AG10803 (cell line): ENCODE measurements at regions not wholly inside any gene's neighbourhood (a gene's known extent, or its start where the extent isn't known, plus 50 kb on each side); places are given as distances from the start of the nearest gene placed in this dataset.
"Not testable (repeated sequence)": the region's sequence is repeated elsewhere in the genome, so short reads cannot be mapped to it uniquely, and the experiment has no call there.

Experiments
- DNase-seq: peaks from one replicate; pipeline ENCODE4 v3.0.0; 2010; ENCODE audit warnings: low read depth
- H3K4me3 ChIP-seq: 2 replicates; pipeline ENCODE4 v1.5.1; 2011; ENCODE audit warnings: mild to moderate bottlenecking, low read length, control low read depth
- CTCF ChIP-seq: conservative IDR thresholded peaks from 2 replicates; pipeline ENCODE4 v1.5.1; 2011; ENCODE audit warnings: mild to moderate bottlenecking, low read length, control low read depth, inconsistent platforms

GRCh38 chr6:28607990-28608389, 82.3 kb downstream of the GPX5 start:
- no peak overlapping the region for H3K4me3 ChIP-seq
- no peak for TF ChIP-seq CTCF
- DNase-seq, result no peak

DNA sequence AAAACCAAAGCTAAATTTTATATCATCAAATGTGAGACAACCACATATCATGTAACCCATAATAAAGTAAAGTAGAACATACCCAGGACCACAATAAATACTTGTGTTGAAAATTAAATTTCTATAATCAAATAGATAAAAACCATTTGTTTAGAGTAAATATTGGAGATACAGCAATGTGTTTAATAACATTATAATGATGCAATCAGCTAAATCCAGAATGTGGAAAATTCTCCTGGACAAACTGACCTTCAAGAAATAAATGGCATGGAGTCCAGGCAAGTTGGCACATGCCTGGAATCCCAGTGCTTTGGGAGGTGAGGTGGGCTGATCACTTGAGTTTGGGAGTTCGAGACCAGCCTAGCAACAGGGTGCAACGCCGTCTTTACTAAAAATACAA, 84.0 kb downstream of the GPX5 start:
- TF ChIP-seq CTCF, result no peak
- no peak for DNase-seq
- H3K4me3 ChIP-seq, result no peak overlapping the region

DNA sequence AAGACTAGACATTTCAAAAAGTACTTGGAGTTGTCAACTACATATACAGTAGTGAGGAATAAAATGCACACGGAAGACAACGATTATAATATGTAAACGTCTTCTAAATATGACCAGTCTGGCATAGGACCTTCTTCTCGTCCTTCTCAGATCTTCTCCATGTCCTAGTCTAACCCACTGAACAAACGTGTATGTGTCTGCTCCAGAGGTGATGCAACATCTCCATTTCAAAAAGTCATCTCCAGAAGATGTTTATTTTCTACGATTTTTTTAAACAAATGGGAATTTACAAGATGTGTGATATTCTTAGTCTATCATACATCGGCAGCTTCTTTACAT, 89.9 kb downstream of the GPX5 start:
- no peak for DNase-seq
- H3K4me3 ChIP-seq, result no peak overlapping the region
- TF ChIP-seq CTCF, result no peak

- TF ChIP-seq CTCF, result no peak
- no peak for DNase-seq
- H3K4me3 ChIP-seq, result no peak overlapping the region
Observed at GRCh38 chr6:28615955-28616747, 90.5 kb downstream of the GPX5 start.

GRCh38 chr6:28618898-28619555, 93.3 kb downstream of the GPX5 start:
- H3K4me3 ChIP-seq, result no peak overlapping the region
- no peak for TF ChIP-seq CTCF
- no peak for DNase-seq

GRCh38 chr6:28621268-28621667, 95.6 kb downstream of the GPX5 start:
- not testable (repeated sequence) for DNase-seq, H3K4me3 ChIP-seq

DNA sequence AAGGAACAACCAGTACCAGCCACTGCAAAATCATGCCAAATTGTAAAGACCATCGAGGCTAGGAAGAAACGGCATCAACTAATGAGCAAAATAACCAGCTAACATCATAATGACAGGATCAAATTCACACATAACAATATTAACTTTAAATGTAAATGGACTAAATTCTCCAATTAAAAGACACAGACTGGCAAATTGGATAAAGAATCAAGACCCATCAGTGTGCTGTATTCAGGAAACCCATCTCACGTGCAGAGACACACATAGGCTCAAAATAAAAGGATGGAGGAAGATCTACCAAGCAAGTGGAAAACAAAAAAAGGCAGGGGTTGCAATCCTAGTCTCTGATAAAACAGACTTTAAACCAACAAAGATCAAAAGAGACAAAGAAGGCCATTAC, 97.6 kb downstream of the GPX5 start:
- DNase-seq, result not testable (repeated sequence)

DNA sequence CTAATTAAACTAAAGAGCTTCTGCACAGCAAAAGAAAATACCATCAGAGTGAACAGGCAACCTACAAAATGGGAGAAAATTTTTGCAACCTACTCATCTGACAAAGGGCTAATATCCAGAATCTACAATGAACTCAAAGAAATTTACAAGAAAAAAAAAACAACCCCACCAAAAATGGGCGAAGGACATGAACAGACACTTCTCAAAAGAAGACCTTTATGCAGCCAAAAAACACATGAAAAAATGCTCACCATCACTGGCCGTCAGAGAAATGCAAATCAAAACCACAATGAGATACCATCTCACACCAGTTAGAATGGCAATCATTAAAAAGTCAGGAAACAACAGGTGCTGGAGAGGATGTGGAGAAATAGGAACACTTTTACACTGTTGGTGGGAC, 100.7 kb downstream of the GPX5 start:
- H3K4me3 ChIP-seq, DNase-seq: not testable (repeated sequence)

More for the DNA sequence above, 97.6 kb downstream of the GPX5 start:
- H3K4me3 ChIP-seq, result not testable (repeated sequence)
